ENCODE measurements at regions not wholly inside any gene's neighbourhood (a gene's known extent, or its start where the extent isn't known, plus 50 kb on each side); places are given as distances from the start of the nearest gene placed in this dataset.

DNA sequence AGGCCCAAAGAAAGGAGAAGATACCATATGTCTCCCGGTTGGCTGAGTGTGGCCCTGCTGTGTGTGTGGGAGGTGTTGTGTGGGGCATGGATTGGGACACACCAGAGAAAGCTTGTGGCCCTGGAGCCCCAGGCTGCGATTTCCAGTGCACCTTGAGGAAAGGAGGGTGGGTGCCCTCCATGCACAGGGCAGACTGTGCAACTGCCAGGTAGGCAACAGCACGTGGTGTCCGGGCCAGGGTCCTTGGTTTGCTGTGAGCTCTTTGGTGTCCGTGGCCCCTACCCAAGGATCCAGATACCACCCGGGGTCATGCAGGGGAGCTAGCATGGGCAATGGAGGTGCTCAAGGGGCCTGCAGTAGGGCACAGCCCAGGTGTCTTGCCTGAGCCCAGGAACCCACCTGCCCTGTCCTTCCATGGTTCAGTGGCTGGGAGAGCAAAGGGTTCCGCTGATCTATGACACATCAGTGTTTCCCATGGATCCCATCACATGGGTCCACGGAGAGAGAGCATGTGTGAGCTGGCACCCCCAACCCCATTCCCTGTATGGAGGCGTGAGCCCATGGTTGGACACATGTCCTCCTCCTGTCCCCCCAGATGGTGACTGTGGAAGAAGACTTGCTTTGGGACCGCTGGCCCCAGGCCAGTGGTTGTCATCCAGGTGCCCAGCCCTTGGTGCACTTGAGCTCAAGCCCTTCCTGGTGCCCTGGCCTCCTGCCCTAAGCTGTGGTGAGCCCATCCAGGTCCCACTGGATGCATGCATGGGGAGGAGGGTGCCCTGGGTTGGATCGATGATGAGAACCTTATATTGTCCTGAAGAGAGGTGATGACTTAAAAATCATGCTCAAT, 223.4 kb downstream of the SNRPN start:
- TF ChIP-seq EZH2phosphoT487 (IDR thresholded peaks at IDR 0.05; ENCODE audit: insufficient read depth, low read depth) (no peak), EZH2 (IDR thresholded peaks at IDR 0.05; ENCODE audit: insufficient read depth, poor library complexity, severe bottlenecking) (no peak)
